H1 (cell line): ENCODE measurements at regions not wholly inside any gene's neighbourhood (a gene's known extent, or its start where the extent isn't known, plus 50 kb on each side); places are given as distances from the start of the nearest gene placed in this dataset.

Experiments used
- CTCF ChIA-PET: fragments of 300-600 bp; sonication (Branson Sonifier 250); formaldehyde crosslinking; loops from one replicate; lab custom pipeline; 2021; ENCODE audit not compliant: partially characterized antibody; lab: Charles Lee
- POLR2A ChIA-PET: fragments of 300-600 bp; sonication (Branson Sonifier 250); formaldehyde crosslinking; loops from one replicate; lab custom pipeline; 2021; ENCODE audit warnings: inconsistent platforms; ENCODE audit not compliant: partially characterized antibody; lab: Charles Lee
- DNase-seq, 2 experiments: peaks; one replicate each; pipeline versions ENCODE4 v3.0.0 to v3.0.0-alpha.2; 2010 to 2022; ENCODE audit warnings: low spot score in 2 of 2, low read depth in 1 of 2, mixed read lengths in 1 of 2
- FAIRE-seq: peaks from 2 replicates; lab custom pipeline; 2011; peaks lifted over from hg19 to GRCh38; lab: Jason Lieb, UNC
- H2AFZ ChIP-seq: 2 replicates; pipeline ENCODE4 v1.8.1; 2012; ENCODE audit warnings: low read length, inconsistent platforms
- H2AK5ac ChIP-seq: 2 replicates; pipeline ENCODE4 v1.6.1; 2013; ENCODE audit warnings: low read depth, low read length
- H2BK120ac ChIP-seq: replicated peaks from 2 replicates; pipeline ENCODE3; 2013; ENCODE audit warnings: low read depth, low read length, inconsistent platforms
- H2BK12ac ChIP-seq: 2 replicates; pipeline ENCODE4 v1.6.1; 2013; ENCODE audit warnings: low read depth, low read length
- H2BK15ac ChIP-seq: 2 replicates; pipeline ENCODE4 v1.6.1; 2013; ENCODE audit warnings: low read length
- H2BK20ac ChIP-seq: 2 replicates; pipeline ENCODE4 v1.6.1; 2013; ENCODE audit warnings: low read length
- H2BK5ac ChIP-seq: 2 replicates; pipeline ENCODE4 v1.6.1; 2013; ENCODE audit warnings: low read depth, low read length
- H3K14ac ChIP-seq: 2 replicates; pipeline ENCODE4 v1.6.1; 2013; ENCODE audit warnings: inconsistent platforms; ENCODE audit not compliant: insufficient read length
- H3K18ac ChIP-seq: 2 replicates; pipeline ENCODE4 v1.6.1; 2013; ENCODE audit warnings: low read length; ENCODE audit errors: extremely low read depth
- H3K23ac ChIP-seq: 2 replicates; pipeline ENCODE4 v1.6.1; 2013; ENCODE audit warnings: inconsistent platforms; ENCODE audit not compliant: insufficient read length
- H3K23me2 ChIP-seq: 2 replicates; pipeline ENCODE4 v1.6.1; 2013; ENCODE audit warnings: low read depth, low read length
- H3K27ac ChIP-seq: 2 replicates; pipeline ENCODE4 v1.6.1; 2011; ENCODE audit warnings: low read depth, low read length, inconsistent platforms
- H3K27me3 ChIP-seq, 4 experiments: replicated peaks in 1 of 4; 1 replicate in 1 of 4; 2 replicates in 3 of 4; pipeline versions ENCODE4 v1.6.1 to v1.8.1; 2011 to 2013; ENCODE audit warnings: low read length in 3 of 4, mild to moderate bottlenecking in 3 of 4, inconsistent platforms in 2 of 4, mixed read lengths in 2 of 4, moderate library complexity in 1 of 4; ENCODE audit not compliant: control insufficient read depth in 3 of 4, insufficient read depth in 3 of 4; ENCODE audit errors: extremely low read depth in 1 of 4
- H3K36me3 ChIP-seq, 4 experiments: 2 replicates each; pipeline versions ENCODE4 v1.6.1 to v1.8.1; 2011 to 2013; ENCODE audit warnings: mild to moderate bottlenecking in 4 of 4, low read length in 3 of 4, moderate library complexity in 2 of 4, control low read depth in 1 of 4, inconsistent platforms in 1 of 4; ENCODE audit not compliant: insufficient read depth in 4 of 4, control insufficient read depth in 2 of 4
- H3K4ac ChIP-seq: replicated peaks from 2 replicates; pipeline ENCODE3; 2013; ENCODE audit warnings: low read length, low read depth, mixed read lengths, inconsistent platforms; ENCODE audit not compliant: insufficient read length
- H3K4me1 ChIP-seq, 4 experiments: replicated peaks in 1 of 4; 1 replicate in 1 of 4; 2 replicates in 3 of 4; pipeline versions ENCODE4 v1.6.1 to v1.8.1; 2011 to 2013; ENCODE audit warnings: low read length in 3 of 4, inconsistent platforms in 2 of 4, mixed read lengths in 1 of 4; ENCODE audit not compliant: insufficient read depth in 4 of 4, control insufficient read depth in 3 of 4
- H3K4me2 ChIP-seq, 2 experiments: 2 replicates each; pipeline versions ENCODE4 v1.6.1 to v1.8.1; 2011 to 2013; ENCODE audit warnings: low read depth in 2 of 2, low read length in 2 of 2, control low read depth in 1 of 2, inconsistent platforms in 1 of 2, mild to moderate bottlenecking in 1 of 2; ENCODE audit not compliant: insufficient read depth in 1 of 2
- H3K4me3 ChIP-seq, 4 experiments: fragments of 200-600, 300-600 bp in 1 of 4; sonication (generic), shearing (Covaris generic), sonication (Bioruptor Twin) in 1 of 4; 2 replicates each; pipeline versions ENCODE4 v1.5.1 to v1.8.1; 2011 to 2016; ENCODE audit warnings: low read length in 4 of 4, low read depth in 3 of 4, control low read depth in 2 of 4, inconsistent platforms in 2 of 4, mild to moderate bottlenecking in 2 of 4, mixed read lengths in 1 of 4, moderate library complexity in 1 of 4; ENCODE audit not compliant: insufficient read depth in 2 of 4; ENCODE audit errors: extremely low read depth in 1 of 4
- H3K56ac ChIP-seq: replicated peaks from 2 replicates; pipeline ENCODE3; 2013; ENCODE audit warnings: low read depth, mild to moderate bottlenecking, mixed read lengths, low read length, inconsistent platforms; ENCODE audit not compliant: insufficient read length
- H3K79me1 ChIP-seq: 2 replicates; pipeline ENCODE4 v1.6.1; 2013; ENCODE audit warnings: low read depth, low read length, control low read depth
- H3K79me2 ChIP-seq, 2 experiments: 2 replicates each; pipeline versions ENCODE4 v1.6.1 to v1.8.1; 2012 to 2013; ENCODE audit warnings: low read length in 2 of 2, mild to moderate bottlenecking in 2 of 2, inconsistent platforms in 1 of 2; ENCODE audit not compliant: insufficient read depth in 2 of 2, control insufficient read depth in 1 of 2
- H3K9ac ChIP-seq, 4 experiments: replicated peaks in 1 of 4; 1 replicate in 1 of 4; 2 replicates in 3 of 4; pipeline versions ENCODE4 v1.6.1 to v1.8.1; 2011 to 2013; ENCODE audit warnings: low read depth in 3 of 4, low read length in 3 of 4, control low read depth in 2 of 4, mild to moderate bottlenecking in 2 of 4, moderate library complexity in 2 of 4, inconsistent platforms in 1 of 4; ENCODE audit errors: extremely low read depth in 1 of 4
- H3K9me3 ChIP-seq, 2 experiments: 2 replicates each; pipeline versions ENCODE4 v1.6.1 to v1.8.1; 2012 to 2013; ENCODE audit warnings: mild to moderate bottlenecking in 2 of 2, moderate library complexity in 2 of 2, control low read depth in 1 of 2, inconsistent platforms in 1 of 2, low read depth in 1 of 2, low read length in 1 of 2, mixed read lengths in 1 of 2; ENCODE audit not compliant: insufficient read depth in 2 of 2
- H4K20me1 ChIP-seq, 2 experiments: replicated peaks in 1 of 2; 2 replicates each; pipeline versions ENCODE3 to v1.8.1; 2011 to 2013; ENCODE audit warnings: inconsistent platforms in 2 of 2, low read length in 2 of 2, mild to moderate bottlenecking in 1 of 2; ENCODE audit not compliant: insufficient read depth in 2 of 2, control insufficient read depth in 1 of 2
- H4K5ac ChIP-seq: 2 replicates; pipeline ENCODE4 v1.6.1; 2013; ENCODE audit warnings: low read length, low read depth, mixed read lengths, inconsistent platforms; ENCODE audit not compliant: insufficient read length
- H4K8ac ChIP-seq: 2 replicates; pipeline ENCODE4 v1.8.0; 2013; ENCODE audit warnings: mild to moderate bottlenecking, moderate library complexity, low read length, inconsistent platforms; ENCODE audit not compliant: insufficient read depth; ENCODE audit errors: extremely low read depth
- H4K91ac ChIP-seq: replicated peaks from 2 replicates; pipeline ENCODE3; 2013; ENCODE audit warnings: low read length, mixed read lengths, inconsistent platforms; ENCODE audit not compliant: insufficient read length
- RAD21 ChIP-seq, 2 experiments: IDR thresholded peaks in 1 of 2; conservative IDR thresholded peaks in 1 of 2; 2 replicates each; pipeline ENCODE4 v1.6.1; 2011; ENCODE audit warnings: low read depth in 2 of 2, low read length in 2 of 2, improper control_type of control experiment in 1 of 2, inconsistent platforms in 1 of 2, mild to moderate bottlenecking in 1 of 2, moderate library complexity in 1 of 2
- YY1 ChIP-seq: IDR thresholded peaks from 2 replicates; pipeline ENCODE4 v1.6.1; 2011; ENCODE audit warnings: low read depth, mild to moderate bottlenecking, low read length
- WGBS, 2 experiments: shearing (Covaris generic) in 1 of 2; methylation state at CpG; one replicate each; pipeline versions ENCODE4 v1.1.6 to v1.1.7; 2013 to 2015; ENCODE audit warnings: low lambda C conversion rate in 2 of 2, mixed read lengths in 2 of 2, inconsistent platforms in 1 of 2, low coverage in 1 of 2, missing lambda C conversion rate in 1 of 2; ENCODE audit not compliant: insufficient replicate concordance in 2 of 2, insufficient coverage in 1 of 2, insufficient read length in 1 of 2; ENCODE audit errors: extremely low coverage in 1 of 2, missing lambda C conversion rate in 1 of 2; 5-methylcytosine and 5-hydroxymethylcytosine counted together

DNA sequence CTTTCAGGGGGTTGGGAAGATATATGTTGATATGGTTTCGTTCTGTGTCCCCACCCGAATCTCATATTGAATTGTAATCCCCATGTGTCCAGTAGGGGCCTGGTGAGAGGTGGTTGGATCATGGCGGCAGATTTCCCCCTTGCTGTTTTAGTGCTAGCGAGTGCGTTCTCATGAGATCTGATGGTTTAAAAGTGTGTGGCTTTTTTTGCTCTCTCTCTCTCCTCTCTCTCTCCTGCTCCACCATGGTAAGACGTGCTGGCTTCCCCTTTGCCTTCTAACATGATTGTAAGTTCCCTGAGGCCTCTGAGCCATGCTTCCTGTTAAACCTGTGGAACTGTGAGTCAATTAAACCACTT, 68.4 kb upstream of the PDZD8 start:
- Histone ChIP-seq H3K9ac (no peak overlapping the region), H3K27ac (no peak overlapping the region), H3K27me3 (no peaks in the 10 kb centered on the region), H2AK5ac (no peak overlapping the region), H2BK120ac (no peak overlapping the region), H4K20me1 (no peaks in the 10 kb centered on the region), H3K4ac (no peak overlapping the region), H2BK12ac (no peak overlapping the region)
- DNase-seq (no peak), FAIRE-seq (no peak)
- CTCF ChIA-PET, result interaction anchor here (0.7 to 10.0 kb wide), 6 partner anchors 9 to 1015 kb away, joined by 3 to 132 read pairs (median 4); no protein-coding TSS in a partner anchor
- TF ChIP-seq RAD21 (IDR thresholded peaks at IDR 0.05 in 1 of 2, conservative IDR thresholded peaks at IDR 0.05 in 1 of 2; ENCODE audit: low read depth in 2 of 2, low read length in 2 of 2) (no peak), YY1 (0 out of 2 replicates have a peak, but pooled peaks have one; percentile 24)
- TF ChIP-seq, all 59 proteins: peak for 1
- H4K8ac ChIP-seq, result no peak overlapping the region
- POLR2A ChIA-PET, result no interaction called here
- H3K14ac ChIP-seq, result no peak overlapping the region
- no peak overlapping the region for H3K56ac ChIP-seq
- H3K23ac ChIP-seq, result no peak overlapping the region
- H2AFZ ChIP-seq, result no peak overlapping the region
- no peaks in the 10 kb centered on the region; a peak in 1 of 8 replicates for H3K36me3 ChIP-seq
- peaks cover 19 to 24% of the 10 kb centered on the region in 2 experiments for H3K9me3 ChIP-seq
- H3K18ac ChIP-seq, result no peak overlapping the region
- H3K79me1 ChIP-seq, result no peaks in the 10 kb centered on the region
- no peak overlapping the region for H3K4me2 ChIP-seq
- H3K4me3 ChIP-seq, result no peak overlapping the region
- no peak overlapping the region for H2BK20ac ChIP-seq
- H3K23me2 ChIP-seq, result no peaks in the 10 kb centered on the region
- no peak overlapping the region for H2BK15ac ChIP-seq
- no peaks in the 10 kb centered on the region for H3K79me2 ChIP-seq
- no peak overlapping the region for H4K5ac ChIP-seq
- 85% methylated on average over 6 of the region's 6 CpGs; no CpG with 5 or more reads in 1 of the 2 experiments for WGBS, 2 experiments
- no peaks in the 10 kb centered on the region; a peak in 1 of 7 replicates for H3K4me1 ChIP-seq
- H4K91ac ChIP-seq, result no peak overlapping the region
- H2BK5ac ChIP-seq, result no peak overlapping the region
